BE2C (cell line): ENCODE measurements at regions not wholly inside any gene's neighbourhood (a gene's known extent, or its start where the extent isn't known, plus 50 kb on each side); places are given as distances from the start of the nearest gene placed in this dataset.

ENCODE experiments used
- DNase-seq: peaks from one replicate; pipeline ENCODE4 v3.0.0-alpha.2; 2020
- H3K27me3 ChIP-seq: fragments of 250-450 bp; sonication (Bioruptor Pico); 2 replicates; pipeline ENCODE4 v1.5.1; 2020; ENCODE audit warnings: mild to moderate bottlenecking
- H3K36me3 ChIP-seq: fragments of 250-450 bp; sonication (Bioruptor Pico); 2 replicates; pipeline ENCODE4 v1.5.1; 2020; ENCODE audit warnings: mild to moderate bottlenecking
- H3K4me1 ChIP-seq: fragments of 250-450 bp; sonication (Bioruptor Pico); 2 replicates; pipeline ENCODE4 v1.5.1; 2020
- H3K4me3 ChIP-seq: 2 replicates; pipeline ENCODE4 v1.5.1; 2011; ENCODE audit warnings: low read depth, low read length
- H3K9me3 ChIP-seq: fragments of 250-450 bp; sonication (Bioruptor Pico); 2 replicates; pipeline ENCODE4 v1.5.1; 2020
- TF ChIP-seq, protein P1 (sequence below): IDR thresholded peaks from 2 replicates; pipeline ENCODE4 v1.5.1; 2012; ENCODE audit warnings: mild to moderate bottlenecking, low read depth, low read length

DNA sequence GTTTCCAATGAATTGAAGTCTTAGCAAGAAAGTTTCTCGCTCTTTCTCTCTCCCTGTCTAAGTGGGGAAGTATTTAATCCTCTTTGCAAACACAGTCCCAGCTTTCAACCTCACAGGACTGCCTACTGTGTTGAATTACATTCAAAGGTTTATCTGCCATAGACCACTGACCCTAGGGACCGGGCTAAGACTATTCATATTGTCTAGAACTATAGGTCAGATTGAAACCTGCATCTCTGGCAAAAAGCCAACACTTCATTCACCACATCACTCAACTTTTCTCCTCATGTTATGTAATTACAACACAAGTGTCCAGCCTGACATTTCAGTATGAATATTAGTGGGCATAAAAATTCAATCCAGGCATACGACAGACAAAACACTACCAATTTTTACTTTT is 314.7 kb upstream of the RSPO3 start:
- H3K4me3 ChIP-seq = no peak overlapping the region
- no peaks in the 10 kb centered on the region for H3K4me1 ChIP-seq
- H3K27me3 ChIP-seq = peaks cover 5% of the 10 kb centered on the region
- no peak for DNase-seq
- TF ChIP-seq, protein P1, sequence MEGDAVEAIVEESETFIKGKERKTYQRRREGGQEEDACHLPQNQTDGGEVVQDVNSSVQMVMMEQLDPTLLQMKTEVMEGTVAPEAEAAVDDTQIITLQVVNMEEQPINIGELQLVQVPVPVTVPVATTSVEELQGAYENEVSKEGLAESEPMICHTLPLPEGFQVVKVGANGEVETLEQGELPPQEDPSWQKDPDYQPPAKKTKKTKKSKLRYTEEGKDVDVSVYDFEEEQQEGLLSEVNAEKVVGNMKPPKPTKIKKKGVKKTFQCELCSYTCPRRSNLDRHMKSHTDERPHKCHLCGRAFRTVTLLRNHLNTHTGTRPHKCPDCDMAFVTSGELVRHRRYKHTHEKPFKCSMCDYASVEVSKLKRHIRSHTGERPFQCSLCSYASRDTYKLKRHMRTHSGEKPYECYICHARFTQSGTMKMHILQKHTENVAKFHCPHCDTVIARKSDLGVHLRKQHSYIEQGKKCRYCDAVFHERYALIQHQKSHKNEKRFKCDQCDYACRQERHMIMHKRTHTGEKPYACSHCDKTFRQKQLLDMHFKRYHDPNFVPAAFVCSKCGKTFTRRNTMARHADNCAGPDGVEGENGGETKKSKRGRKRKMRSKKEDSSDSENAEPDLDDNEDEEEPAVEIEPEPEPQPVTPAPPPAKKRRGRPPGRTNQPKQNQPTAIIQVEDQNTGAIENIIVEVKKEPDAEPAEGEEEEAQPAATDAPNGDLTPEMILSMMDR = no peak
- no peaks in the 10 kb centered on the region for H3K36me3 ChIP-seq
- no peaks in the 10 kb centered on the region for H3K9me3 ChIP-seq

DNA sequence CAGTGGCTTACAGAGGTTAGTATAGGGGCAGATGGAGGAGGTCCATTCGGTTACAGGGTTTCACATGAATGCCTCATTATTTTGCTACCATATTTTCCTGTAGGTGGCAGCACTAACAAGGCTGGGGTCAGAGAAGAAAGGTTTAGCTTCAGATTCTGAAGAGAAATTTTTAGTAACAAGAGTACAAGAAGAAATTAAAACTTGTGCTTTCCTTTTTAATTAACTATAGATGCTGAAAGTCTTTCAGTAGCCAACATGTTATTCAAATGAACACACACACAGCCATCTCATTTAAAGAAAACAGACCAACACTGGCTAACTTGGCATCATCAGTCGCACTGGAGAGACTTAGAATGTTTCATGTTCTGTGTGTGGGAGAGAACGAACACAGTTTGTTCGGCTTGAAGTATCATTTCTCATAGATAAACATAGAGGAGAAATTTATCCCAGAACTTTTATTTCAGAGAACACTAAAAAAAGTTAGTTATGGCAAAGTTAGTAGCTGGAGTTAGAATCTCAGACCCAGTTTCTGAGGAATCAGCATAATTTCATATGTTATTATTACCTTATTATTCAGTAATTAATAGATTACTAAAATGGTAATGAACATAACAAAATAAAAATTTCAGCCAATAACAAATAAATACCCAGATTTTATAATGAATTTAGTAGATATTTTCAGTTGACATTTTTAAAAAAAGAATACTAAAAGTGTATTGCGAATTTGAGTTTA is 314.0 kb upstream of the RSPO3 start:
- TF ChIP-seq, protein P1 = peak; percentile 84
- DNase-seq = peak; percentile 34
- H3K27me3 ChIP-seq = peaks cover 5% of the 10 kb centered on the region
- no peak overlapping the region for H3K4me3 ChIP-seq
- H3K36me3 ChIP-seq = no peaks in the 10 kb centered on the region
- H3K4me1 ChIP-seq = no peaks in the 10 kb centered on the region
- H3K9me3 ChIP-seq = no peaks in the 10 kb centered on the region

DNA sequence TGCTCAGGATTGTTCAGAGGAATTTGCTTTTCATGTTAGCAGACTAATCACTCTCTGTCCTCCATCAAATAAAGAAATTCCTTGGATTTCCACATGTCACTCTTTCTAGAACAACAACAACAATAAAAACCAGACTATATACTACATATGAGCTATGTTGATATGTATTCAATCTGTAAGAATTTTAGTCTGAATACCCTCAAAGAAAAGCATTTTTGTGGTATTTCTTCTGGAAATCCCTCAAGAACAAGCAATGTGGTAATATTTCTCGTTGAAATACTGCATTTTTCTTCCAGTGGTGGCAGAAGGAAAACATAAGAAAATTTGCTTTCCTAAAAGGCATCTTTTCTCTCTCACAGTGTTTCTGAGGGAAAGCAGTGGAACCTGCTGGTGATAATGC is 312.6 kb upstream of the RSPO3 start:
- Histone ChIP-seq H3K9me3 (no peaks in the 10 kb centered on the region), H3K4me3 (no peak overlapping the region), H3K4me1 (no peaks in the 10 kb centered on the region), H3K27me3 (peaks cover 3% of the 10 kb centered on the region), H3K36me3 (no peaks in the 10 kb centered on the region)
- no peak for DNase-seq
- TF ChIP-seq, protein P1 = no peak

DNA sequence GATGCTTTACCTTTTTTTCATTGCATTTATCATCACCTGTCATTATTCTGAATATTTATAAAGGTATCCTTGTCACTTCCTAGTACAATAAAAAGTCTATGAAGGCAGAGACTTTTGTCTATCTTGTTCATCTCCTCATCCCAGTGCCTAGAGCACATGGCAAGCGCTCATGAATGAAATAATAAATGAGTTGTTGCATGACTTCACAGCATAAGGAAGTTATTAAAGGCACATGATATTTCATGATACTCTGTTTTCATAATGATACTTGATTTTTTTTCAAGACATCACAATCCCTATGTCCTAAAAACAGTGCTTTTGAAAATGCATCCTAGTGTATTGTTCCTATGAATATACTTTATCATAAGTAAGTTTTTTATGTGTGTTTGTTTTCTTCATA is 310.6 kb upstream of the RSPO3 start:
- no peak for DNase-seq
- no peaks in the 10 kb centered on the region for H3K36me3 ChIP-seq
- TF ChIP-seq, protein P1 = no peak
- no peak overlapping the region for H3K4me3 ChIP-seq
- H3K9me3 ChIP-seq = no peaks in the 10 kb centered on the region
- peaks cover 3% of the 10 kb centered on the region for H3K27me3 ChIP-seq
- H3K4me1 ChIP-seq = no peaks in the 10 kb centered on the region

DNA sequence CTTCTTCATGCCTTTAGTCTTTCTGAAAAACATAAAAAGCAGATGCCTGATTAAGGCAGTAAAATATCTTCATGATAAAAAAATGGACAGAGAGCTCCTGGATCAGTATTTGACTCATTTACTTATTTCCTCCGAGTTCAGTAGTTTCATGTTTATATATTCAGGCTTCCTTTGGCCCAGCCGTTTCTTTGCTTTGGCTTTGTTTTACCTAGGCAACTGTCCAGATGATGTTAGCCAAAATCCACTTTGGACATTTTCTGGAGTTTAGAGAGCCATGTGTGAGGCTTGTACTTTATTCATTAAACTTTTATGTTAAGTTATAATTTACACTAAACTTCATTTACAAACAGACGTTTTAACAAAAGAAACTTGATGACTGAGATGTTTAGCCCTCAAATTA is 307.1 kb upstream of the RSPO3 start:
- no peaks in the 10 kb centered on the region for H3K36me3 ChIP-seq
- no peak overlapping the region for H3K4me3 ChIP-seq
- TF ChIP-seq, protein P1 = no peak
- no peaks in the 10 kb centered on the region for H3K9me3 ChIP-seq
- H3K4me1 ChIP-seq = no peaks in the 10 kb centered on the region
- DNase-seq = no peak
- no peaks in the 10 kb centered on the region; the same call in 1 of the 2 replicates for H3K27me3 ChIP-seq

DNA sequence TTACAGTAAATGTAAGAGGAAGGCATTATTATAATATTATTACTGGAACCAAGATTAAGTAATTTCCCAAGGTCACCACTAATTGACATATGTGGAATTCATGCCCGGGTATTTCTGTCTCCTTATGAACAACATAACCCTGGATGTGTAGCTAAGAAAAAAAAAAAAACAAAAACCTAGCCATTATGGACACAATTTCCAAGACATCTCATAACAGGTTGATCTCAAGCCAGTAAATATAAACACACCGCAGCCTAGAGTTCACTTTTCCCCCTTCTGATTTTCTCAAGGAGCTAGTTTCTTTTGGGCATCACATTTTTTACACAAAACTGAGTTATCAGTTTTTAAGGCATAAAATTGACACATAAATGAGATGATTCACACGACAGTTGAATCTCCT is 306.5 kb upstream of the RSPO3 start:
- Histone ChIP-seq H3K4me1 (no peaks in the 10 kb centered on the region), H3K36me3 (no peaks in the 10 kb centered on the region), H3K9me3 (no peaks in the 10 kb centered on the region), H3K4me3 (no peak overlapping the region), H3K27me3 (no peaks in the 10 kb centered on the region)
- TF ChIP-seq, protein P1 = no peak
- no peak for DNase-seq
